ENCODE measurements at regions not wholly inside any gene's neighbourhood (a gene's known extent, or its start where the extent isn't known, plus 50 kb on each side); places are given as distances from the start of the nearest gene placed in this dataset.

- no peak for TF ChIP-seq CTCF (IDR thresholded peaks at IDR 0.05; ENCODE audit: low read length)
- TF ChIP-seq EZH2 (IDR thresholded peaks at IDR 0.05; ENCODE audit: borderline replicate concordance, low read length): no peak
Measured at GRCh38 chr13:37433086-37433485, 165.5 kb downstream of the POSTN start.
